Calu3 (cell line): ENCODE measurements at regions not wholly inside any gene's neighbourhood (a gene's known extent, or its start where the extent isn't known, plus 50 kb on each side); places are given as distances from the start of the nearest gene placed in this dataset.

Source experiments
- BruUV-seq: library from RNA; stranded (reverse); fragments of 400-500 nt; replicated peaks from 2 replicates; lab custom pipeline; 2021; lab: Mats Ljungman, UMichigan
- CTCF ChIA-PET: fragments of 300-600 bp; sonication (Branson Sonifier 250); formaldehyde crosslinking; loops from one replicate; lab custom pipeline; 2022; ENCODE audit warnings: antibody characterized with exemption; lab: Charles Lee
- DNase-seq: peaks from one replicate; pipeline ENCODE4 v3.0.0; 2022
- H3K27ac Mint-ChIP-seq: one replicate; pipeline ENCODE4 v1.8.0; 2022; ENCODE audit warnings: mixed read lengths; ENCODE audit not compliant: unreplicated experiment
- H3K27me3 Mint-ChIP-seq: one replicate; pipeline ENCODE4 v1.8.0; 2022; ENCODE audit warnings: mixed read lengths; ENCODE audit not compliant: unreplicated experiment
- H3K36me3 Mint-ChIP-seq: one replicate; pipeline ENCODE4 v1.8.0; 2022; ENCODE audit warnings: mild to moderate bottlenecking, moderate library complexity, mixed read lengths; ENCODE audit not compliant: insufficient read depth, unreplicated experiment
- H3K4me1 Mint-ChIP-seq: one replicate; pipeline ENCODE4 v1.8.0; 2022; ENCODE audit warnings: mild to moderate bottlenecking, low read depth, mixed read lengths; ENCODE audit not compliant: unreplicated experiment
- H3K4me3 Mint-ChIP-seq: one replicate; pipeline ENCODE4 v1.8.0; 2022; ENCODE audit warnings: mild to moderate bottlenecking, low read depth, moderate library complexity, mixed read lengths; ENCODE audit not compliant: unreplicated experiment
- H3K9me3 Mint-ChIP-seq: one replicate; pipeline ENCODE4 v1.8.0; 2022; ENCODE audit warnings: low read depth, mixed read lengths; ENCODE audit not compliant: unreplicated experiment
- CTCF ChIP-seq: fragments of 200-600 bp; IDR thresholded peaks from one replicate; pipeline ENCODE4 v1.8.0; 2022; ENCODE audit warnings: antibody characterized with exemption; ENCODE audit not compliant: unreplicated experiment
- intact Hi-C: fragments of 100-400 bp; cut with micrococcal nuclease; formaldehyde crosslinking; loops from one replicate; pipeline ENCODE4 v1.10.0; 2022; ENCODE audit not compliant: unreplicated experiment

GRCh38 chrX:110853610-110854009 is 58.0 kb upstream of the CHRDL1 start:
- no TSS peak for BruUV-seq
- no peaks in the 10 kb centered on the region for H3K36me3 Mint-ChIP-seq
- H3K4me1 Mint-ChIP-seq = no peaks in the 10 kb centered on the region
- no peak overlapping the region for H3K27ac Mint-ChIP-seq
- H3K27me3 Mint-ChIP-seq = peaks cover 14% of the 10 kb centered on the region
- CTCF ChIA-PET = interaction anchor here (1.1 to 1.6 kb wide), 4 partner anchors 29 to 391 kb away, joined by 3 to 10 read pairs (median 6); no protein-coding TSS in a partner anchor
- peak; percentile 16 for TF ChIP-seq CTCF
- DNase-seq = peak; percentile 24
- intact Hi-C loops = loop anchor here (2.0 kb wide), 1 partner anchor 391 kb away; no protein-coding TSS in a partner anchor
- H3K9me3 Mint-ChIP-seq = no peaks in the 10 kb centered on the region
- H3K4me3 Mint-ChIP-seq = no peak overlapping the region

GRCh38 chrX:110852180-110852579 is 56.6 kb upstream of the CHRDL1 start:
- H3K36me3 Mint-ChIP-seq = no peaks in the 10 kb centered on the region
- H3K4me1 Mint-ChIP-seq = no peaks in the 10 kb centered on the region
- no peak for DNase-seq
- BruUV-seq = no TSS peak
- H3K4me3 Mint-ChIP-seq = no peak overlapping the region
- peaks cover 14% of the 10 kb centered on the region for H3K27me3 Mint-ChIP-seq
- no peaks in the 10 kb centered on the region for H3K9me3 Mint-ChIP-seq
- peak; percentile 27 for TF ChIP-seq CTCF
- intact Hi-C loops = loop anchor here (1.0 to 2.0 kb wide), 2 partner anchors 248 to 393 kb away; no protein-coding TSS in a partner anchor
- CTCF ChIA-PET = no interaction called here
- H3K27ac Mint-ChIP-seq = no peak overlapping the region

DNA sequence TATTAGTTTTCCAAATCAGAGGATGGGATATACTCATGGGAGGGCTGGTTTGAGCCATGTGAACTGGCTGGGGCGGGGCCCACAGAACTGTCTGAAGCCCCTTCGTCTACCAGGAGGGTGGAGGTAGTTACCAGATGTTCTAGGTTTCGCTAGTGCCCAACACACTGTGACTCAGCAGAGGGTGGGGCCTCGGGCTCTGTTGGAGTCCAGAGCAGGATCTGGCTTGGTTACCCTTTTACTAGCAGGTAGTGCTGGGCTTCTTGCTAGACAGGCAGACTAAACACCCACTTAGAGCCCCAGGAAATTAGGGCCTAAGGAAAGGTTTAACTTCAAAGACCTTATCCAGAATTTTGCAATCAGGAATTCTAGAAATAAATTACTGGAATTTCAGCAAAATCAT is 56.2 kb upstream of the CHRDL1 start:
- no peak for TF ChIP-seq CTCF
- intact Hi-C loops = loop anchor here (1.0 to 2.0 kb wide), 2 partner anchors 249 to 393 kb away; no protein-coding TSS in a partner anchor
- Mint-ChIP-seq H3K4me3 (no peak overlapping the region), H3K27ac (no peak overlapping the region), H3K4me1 (no peaks in the 10 kb centered on the region), H3K36me3 (no peaks in the 10 kb centered on the region), H3K27me3 (peaks cover 14% of the 10 kb centered on the region), H3K9me3 (no peaks in the 10 kb centered on the region)
- CTCF ChIA-PET = no interaction called here
- BruUV-seq = no TSS peak
- peak; percentile 37 for DNase-seq

DNA sequence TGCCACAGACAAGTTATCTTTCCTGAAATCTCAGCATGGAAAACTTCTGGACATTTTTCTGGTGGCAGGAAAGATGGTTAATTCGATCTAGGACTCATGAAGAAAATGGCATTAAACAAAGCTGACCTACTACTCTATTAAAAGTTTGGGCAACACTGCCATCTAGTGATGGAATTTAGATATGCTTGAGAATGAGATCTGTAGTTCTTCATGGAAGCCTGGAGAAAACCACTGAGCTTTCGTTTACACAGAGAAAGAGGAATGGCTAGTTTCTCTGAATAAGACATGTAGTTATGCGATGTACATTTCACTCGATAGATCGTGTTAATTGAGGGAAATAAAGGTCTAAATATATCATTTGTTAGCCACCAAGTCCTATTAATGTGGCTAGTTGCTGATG is 51.7 kb upstream of the CHRDL1 start:
- Mint-ChIP-seq H3K36me3 (no peaks in the 10 kb centered on the region), H3K4me3 (no peak overlapping the region), H3K9me3 (no peaks in the 10 kb centered on the region), H3K4me1 (no peaks in the 10 kb centered on the region), H3K27me3 (peaks cover 22% of the 10 kb centered on the region), H3K27ac (no peak overlapping the region)
- no peak for TF ChIP-seq CTCF
- intact Hi-C loops = loop anchor here (1.0 to 5.0 kb wide), 4 partner anchors 180 to 397 kb away; no protein-coding TSS in a partner anchor
- DNase-seq = peak; percentile 40
- CTCF ChIA-PET = interaction anchor here (0.8 to 1.3 kb wide), 10 partner anchors 10 to 701 kb away, joined by 3 to 8 read pairs (median 3); no protein-coding TSS in a partner anchor
- no TSS peak for BruUV-seq
